ENCODE measurements at regions not wholly inside any gene's neighbourhood (a gene's known extent, or its start where the extent isn't known, plus 50 kb on each side); places are given as distances from the start of the nearest gene placed in this dataset.

DNA sequence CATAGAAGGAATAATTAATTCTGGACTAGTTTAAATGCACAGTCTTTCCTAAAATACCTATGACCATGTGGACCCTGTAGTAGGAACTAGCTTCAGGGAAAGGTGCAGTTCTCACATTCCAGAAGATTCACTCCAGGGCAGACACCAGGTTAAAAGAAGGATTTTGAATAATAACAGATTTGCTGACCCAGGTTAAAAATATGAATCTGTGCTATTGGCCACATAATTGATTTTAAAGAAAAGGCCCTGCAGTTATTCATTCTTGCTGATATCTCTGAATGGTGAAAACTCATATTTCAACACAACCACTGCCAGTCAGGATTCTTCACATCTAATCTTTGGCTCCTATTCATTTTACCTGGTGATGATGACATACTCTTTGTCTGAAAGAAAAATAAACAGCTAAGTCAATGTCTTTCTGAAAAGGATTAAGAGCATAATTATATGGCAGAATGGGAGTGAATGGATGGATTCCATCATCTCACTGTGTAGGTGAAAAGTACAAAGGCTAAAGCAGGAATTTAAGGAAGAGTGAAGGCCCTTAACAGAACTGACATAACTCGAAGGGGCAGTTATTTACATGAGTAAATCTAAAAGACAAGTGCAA is 432.8 kb downstream of the PDGFC start:
- TF ChIP-seq, protein P1, sequence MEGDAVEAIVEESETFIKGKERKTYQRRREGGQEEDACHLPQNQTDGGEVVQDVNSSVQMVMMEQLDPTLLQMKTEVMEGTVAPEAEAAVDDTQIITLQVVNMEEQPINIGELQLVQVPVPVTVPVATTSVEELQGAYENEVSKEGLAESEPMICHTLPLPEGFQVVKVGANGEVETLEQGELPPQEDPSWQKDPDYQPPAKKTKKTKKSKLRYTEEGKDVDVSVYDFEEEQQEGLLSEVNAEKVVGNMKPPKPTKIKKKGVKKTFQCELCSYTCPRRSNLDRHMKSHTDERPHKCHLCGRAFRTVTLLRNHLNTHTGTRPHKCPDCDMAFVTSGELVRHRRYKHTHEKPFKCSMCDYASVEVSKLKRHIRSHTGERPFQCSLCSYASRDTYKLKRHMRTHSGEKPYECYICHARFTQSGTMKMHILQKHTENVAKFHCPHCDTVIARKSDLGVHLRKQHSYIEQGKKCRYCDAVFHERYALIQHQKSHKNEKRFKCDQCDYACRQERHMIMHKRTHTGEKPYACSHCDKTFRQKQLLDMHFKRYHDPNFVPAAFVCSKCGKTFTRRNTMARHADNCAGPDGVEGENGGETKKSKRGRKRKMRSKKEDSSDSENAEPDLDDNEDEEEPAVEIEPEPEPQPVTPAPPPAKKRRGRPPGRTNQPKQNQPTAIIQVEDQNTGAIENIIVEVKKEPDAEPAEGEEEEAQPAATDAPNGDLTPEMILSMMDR (conservative IDR thresholded peaks at IDR 0.05; ENCODE audit: control insufficient read depth, insufficient read depth, low read depth, low read length): no peak
- no peak for DNase-seq (ENCODE audit: low read depth)
- no peak overlapping the region for H3K4me3 ChIP-seq (ENCODE audit: control insufficient read depth, low read depth, low read length)

- no peak overlapping the region for H3K4me3 ChIP-seq (ENCODE audit: control insufficient read depth, low read depth, low read length)
- TF ChIP-seq, protein P1 (conservative IDR thresholded peaks at IDR 0.05; ENCODE audit: control insufficient read depth, insufficient read depth, low read depth, low read length): no peak
- DNase-seq (ENCODE audit: low read depth): no peak
These were observed 433.4 kb downstream of the PDGFC start for GRCh38 chr4:156538210-156538609.

- no peak for DNase-seq (ENCODE audit: low read depth)
- TF ChIP-seq, protein P1 (conservative IDR thresholded peaks at IDR 0.05; ENCODE audit: control insufficient read depth, insufficient read depth, low read depth, low read length): no peak
- H3K4me3 ChIP-seq (ENCODE audit: control insufficient read depth, low read depth, low read length): no peak overlapping the region
These were observed 434.3 kb downstream of the PDGFC start for GRCh38 chr4:156537286-156537685.

DNA sequence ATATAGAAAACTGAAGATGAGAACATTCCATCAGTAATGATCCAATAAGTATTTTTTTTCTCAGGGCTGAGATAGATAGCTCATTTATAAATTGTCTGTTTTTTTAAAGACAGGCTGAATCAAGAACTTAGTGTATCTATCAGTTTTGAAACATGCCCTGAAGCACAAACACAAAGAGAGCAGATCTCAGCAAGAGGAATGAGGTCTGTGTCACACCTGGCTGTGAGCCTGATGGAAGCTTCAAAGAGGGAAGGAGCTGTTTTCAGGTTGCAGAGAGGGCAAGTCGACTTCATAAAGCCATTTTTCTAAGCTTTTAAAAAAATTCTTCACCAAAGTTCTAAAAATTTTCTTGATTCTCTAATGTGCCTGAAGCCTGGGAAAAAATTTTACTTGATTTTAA is 434.9 kb downstream of the PDGFC start:
- DNase-seq (ENCODE audit: low read depth): peak; percentile 15
- TF ChIP-seq, protein P1 (conservative IDR thresholded peaks at IDR 0.05; ENCODE audit: control insufficient read depth, insufficient read depth, low read depth, low read length): no peak
- no peak overlapping the region for H3K4me3 ChIP-seq (ENCODE audit: control insufficient read depth, low read depth, low read length)

DNA sequence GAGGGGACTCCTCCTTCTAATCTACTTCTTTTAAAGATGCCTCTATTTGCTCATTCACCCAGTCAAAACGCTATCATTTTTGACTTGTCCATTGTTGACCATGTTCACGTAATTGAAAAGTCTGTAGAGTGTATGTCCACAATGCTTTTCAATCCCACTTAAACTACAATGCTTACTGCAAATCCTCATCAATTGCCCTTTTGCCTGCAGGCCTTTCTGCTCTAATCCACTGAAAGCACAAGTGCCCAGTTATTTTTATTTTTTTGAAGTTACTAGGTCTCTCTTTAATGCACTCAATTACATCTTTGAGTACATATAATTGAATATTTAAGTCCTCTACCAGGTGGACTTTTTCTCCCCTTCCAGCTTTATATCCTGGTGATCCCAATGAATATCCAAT is 437.4 kb downstream of the PDGFC start:
- TF ChIP-seq, protein P1 (conservative IDR thresholded peaks at IDR 0.05; ENCODE audit: control insufficient read depth, insufficient read depth, low read depth, low read length): no peak
- DNase-seq (ENCODE audit: low read depth): no peak
- no peak overlapping the region for H3K4me3 ChIP-seq (ENCODE audit: control insufficient read depth, low read depth, low read length)

DNA sequence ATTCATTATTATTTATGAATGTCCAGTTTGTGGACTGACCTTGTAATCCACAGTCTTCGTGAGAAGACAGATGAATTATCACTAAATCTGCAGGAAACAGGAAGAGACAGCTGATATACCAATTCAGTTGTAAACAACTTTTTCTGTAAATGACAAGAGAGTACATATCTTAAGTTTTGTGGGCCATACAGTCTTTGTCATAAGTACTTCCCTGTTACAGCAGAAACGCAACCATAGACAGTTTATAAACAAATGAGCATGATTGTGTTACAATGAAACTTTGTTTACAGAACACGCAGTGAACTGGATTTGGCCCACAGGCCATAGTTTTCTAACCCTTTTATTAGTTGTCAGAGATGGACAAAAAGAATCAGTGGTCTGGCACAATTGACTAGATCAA is 443.4 kb downstream of the PDGFC start:
- DNase-seq (ENCODE audit: low read depth): no peak
- TF ChIP-seq, protein P1 (conservative IDR thresholded peaks at IDR 0.05; ENCODE audit: control insufficient read depth, insufficient read depth, low read depth, low read length): no peak
- H3K4me3 ChIP-seq (ENCODE audit: control insufficient read depth, low read depth, low read length): no peak overlapping the region

Data from fibroblast of mammary gland (primary cell).